GM21447 (cell line): ENCODE measurements at regions not wholly inside any gene's neighbourhood (a gene's known extent, or its start where the extent isn't known, plus 50 kb on each side); places are given as distances from the start of the nearest gene placed in this dataset.

ENCODE experiments used
- ATAC-seq: cut with Tn5 transposase; IDR thresholded peaks from one replicate; pipeline ENCODE4 v1.9.1; 2021; ENCODE audit not compliant: unreplicated experiment

DNA sequence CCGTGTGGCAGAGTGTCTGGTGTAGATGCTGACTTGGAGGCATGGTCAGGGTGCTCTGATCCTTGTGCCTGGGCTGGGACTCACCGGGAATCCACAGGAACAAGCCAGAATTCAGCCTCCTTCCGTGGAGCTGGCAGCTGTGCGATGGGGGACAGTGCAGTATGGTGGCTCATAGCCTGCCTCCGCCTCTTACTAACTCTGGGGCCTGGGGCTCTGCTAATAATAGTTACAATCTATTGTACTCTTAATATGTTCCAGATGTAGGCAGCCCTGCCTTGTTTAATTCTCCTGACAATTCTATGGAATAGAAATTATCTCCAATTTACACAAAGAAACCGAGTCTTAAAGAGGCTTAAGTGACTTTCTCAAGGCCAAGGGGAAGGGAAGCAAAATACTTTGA lies 77.6 kb downstream of the PCDH1 start:
- ATAC-seq, result no peak

DNA sequence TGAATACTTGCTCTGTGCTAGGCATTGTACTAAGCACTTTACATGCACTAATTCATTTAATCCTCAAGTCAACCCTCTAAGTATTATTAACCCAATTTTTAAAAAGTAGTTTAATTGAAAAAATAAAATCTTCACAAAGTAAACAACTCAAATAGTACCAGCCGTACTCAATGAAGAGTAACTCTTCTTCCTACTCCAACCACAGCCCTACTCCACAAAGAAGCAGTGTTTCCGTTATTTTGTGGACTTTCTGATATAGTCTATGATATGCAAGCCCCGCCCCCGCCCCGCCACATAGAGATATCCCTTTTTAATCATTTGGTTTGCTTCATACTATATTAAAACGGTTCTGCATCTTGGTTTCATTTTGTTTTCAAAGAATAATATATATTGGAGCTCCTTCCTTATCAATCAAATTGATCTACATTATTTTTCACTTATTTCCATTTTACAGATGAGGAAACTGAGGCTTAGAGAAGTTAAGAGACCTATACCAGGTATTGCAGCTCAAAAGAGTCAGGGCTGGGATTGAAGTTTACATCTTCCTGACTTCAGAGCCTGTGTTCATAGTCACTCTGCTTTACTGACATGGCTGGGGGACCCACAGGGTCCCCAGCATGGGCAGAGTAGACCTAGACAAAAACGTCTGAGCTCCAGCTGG lies 78.6 kb downstream of the PCDH1 start:
- ATAC-seq, result no peak

DNA sequence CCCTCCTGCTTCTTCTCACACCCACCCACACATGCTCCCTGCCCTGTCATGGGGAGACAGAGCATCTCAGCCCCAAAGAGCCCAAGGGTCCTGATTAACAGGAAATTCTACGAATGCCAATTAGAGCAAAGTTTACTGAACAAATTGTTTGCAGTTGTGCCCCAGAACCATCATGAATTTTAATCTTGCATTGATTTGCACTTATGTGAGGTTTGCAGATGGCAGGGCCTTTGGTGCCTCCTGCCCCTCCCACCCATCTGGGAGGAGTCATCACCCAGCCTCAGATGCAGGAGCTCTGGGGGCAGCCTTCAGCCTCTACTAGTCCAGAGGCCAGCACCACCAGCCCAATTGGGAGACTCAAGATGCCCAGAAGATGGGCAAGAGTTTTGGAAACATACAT lies 80.8 kb downstream of the PCDH1 start:
- no peak for ATAC-seq

- no peak for ATAC-seq
Measured at GRCh38 chr5:141795421-141795820, 82.8 kb downstream of the PCDH1 start.

GRCh38 chr5:141793881-141794280 lies 84.3 kb downstream of the PCDH1 start:
- ATAC-seq, result no peak

GRCh38 chr5:141793403-141793802 lies 84.8 kb downstream of the PCDH1 start:
- ATAC-seq, result no peak

- no peak for ATAC-seq
Measured at GRCh38 chr5:141790630-141791029, 87.6 kb downstream of the PCDH1 start.

DNA sequence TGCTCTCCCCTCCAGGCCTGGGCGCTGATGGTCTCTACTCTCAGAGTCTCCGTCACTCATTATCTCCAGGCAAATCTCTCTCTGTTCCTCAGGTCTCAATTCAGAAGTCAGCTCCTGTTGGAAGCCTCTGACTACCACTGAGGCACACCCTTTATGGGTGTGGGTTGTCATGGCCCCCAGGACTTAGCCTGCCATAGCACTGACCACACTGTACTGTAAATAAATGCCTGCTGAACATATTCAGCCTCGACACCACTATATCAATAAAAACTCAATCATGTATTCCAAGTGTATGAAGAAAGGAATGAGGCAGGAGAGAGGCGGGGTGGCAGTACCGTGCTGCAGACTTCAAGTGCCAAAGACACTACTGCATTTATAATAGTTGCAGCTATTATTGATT lies 88.9 kb downstream of the PCDH1 start:
- no peak for ATAC-seq

GRCh38 chr5:141788296-141788970 lies 89.8 kb downstream of the PCDH1 start:
- ATAC-seq, result no peak

DNA sequence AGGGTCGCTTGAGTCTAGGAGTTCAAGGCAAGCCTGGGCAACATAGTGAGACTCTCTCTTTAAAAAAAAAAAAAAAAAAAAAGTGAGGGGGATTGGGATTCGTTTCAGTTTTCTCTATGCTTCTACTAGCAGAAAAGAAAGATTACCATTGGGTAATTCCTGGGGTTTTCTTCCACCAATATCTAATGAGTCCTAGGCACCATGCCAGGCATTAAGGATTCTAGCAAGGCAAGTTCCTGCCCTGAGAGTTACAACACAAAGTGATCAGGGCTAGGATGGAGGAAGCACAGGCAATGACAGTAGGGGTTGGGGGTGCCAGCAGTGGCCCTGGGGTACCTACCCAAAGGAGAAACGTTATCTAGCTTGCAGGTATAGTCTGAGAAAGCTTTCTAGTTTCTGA lies 90.8 kb downstream of the PCDH1 start:
- ATAC-seq, result no peak

GRCh38 chr5:141786700-141787099 lies 91.5 kb downstream of the PCDH1 start:
- ATAC-seq, result no peak

DNA sequence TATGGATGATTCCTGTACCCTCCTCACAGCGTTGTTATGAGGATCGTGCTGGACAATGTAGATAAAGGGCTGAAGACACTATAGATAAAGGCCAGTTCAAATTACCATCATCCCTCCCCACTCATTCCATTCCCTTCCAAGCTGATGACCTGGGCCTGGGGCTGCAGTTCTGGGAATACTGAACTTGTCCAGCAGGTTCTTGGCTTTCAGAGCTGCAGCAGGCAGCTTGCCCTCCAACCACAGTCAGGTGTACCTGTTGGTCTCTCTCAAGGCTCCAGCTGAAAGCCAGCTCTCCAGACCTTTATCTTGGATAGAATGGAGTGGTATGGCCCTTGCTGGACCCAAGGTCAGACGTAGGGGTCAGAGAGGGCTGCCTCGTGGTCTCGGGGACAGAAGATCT lies 92.5 kb downstream of the PCDH1 start:
- ATAC-seq, result no peak

GRCh38 chr5:141785135-141785534 lies 93.1 kb downstream of the PCDH1 start:
- ATAC-seq, result no peak

- ATAC-seq, result no peak
Measured at GRCh38 chr5:141784529-141784928, 93.7 kb downstream of the PCDH1 start.

GRCh38 chr5:141783947-141784296 lies 94.3 kb downstream of the PCDH1 start:
- ATAC-seq, result no peak

DNA sequence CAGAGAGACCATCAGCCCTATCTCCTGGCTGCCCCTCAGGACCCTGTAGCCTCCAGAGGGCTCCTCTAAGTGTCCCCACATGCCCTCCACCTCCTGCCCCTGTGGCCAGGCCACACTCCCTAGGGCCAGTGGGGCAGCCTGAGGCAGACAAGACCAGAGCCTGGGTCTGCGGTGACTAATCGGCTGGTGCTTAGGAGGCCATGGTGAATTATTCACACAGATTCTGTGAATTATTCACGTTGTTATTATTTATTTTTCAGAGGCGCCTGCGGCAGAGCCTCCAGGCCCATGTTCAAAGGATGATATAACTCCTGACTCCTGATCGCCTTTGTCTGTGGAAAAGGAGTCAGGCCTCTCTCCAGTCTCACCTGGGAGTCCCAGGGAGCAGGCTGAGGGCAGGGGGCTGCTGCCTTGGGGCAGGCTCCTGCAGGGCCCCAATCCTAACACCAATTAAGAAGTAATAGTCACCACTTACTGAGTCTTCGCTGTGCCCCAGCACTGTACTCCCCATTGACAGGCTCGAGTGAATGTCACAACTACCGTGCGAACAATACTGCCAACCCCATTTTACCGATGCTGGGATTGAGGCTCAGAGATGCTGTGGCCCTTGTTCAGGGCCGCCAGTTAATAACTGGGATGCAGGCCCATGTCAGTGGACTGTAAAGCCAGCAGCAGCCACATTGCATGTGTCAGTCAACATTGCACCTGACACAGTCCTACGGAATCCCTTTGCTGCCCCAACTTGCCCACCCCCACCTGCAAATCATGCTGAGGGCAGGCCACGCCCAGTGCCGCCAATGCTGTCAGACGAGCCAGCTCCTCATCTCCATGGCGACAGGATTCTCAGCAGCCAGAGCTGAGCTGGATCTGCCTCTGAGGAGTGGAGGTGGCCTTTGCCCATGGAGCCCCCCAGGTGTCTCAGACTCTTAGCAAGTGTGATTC lies 94.9 kb downstream of the PCDH1 start:
- ATAC-seq, result no peak

DNA sequence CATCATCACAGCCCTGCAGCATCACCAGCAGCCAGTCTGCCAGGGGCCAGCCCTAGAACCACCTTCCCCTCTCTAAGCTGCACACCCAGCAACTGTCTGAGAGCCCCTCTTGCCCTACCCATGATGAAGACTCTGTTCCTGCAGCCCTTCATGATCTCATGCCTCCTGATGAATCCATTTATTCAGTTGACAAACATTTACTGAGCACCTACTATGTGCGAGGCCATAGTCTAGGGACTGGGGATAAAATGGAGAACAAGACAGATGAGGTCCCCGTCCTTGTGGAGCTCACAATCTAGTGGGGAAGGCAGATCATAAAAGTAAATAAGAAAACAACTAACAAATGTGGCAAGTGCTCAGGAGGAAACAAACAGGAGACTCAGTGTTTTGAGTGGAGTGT lies 96.3 kb downstream of the PCDH1 start:
- no peak for ATAC-seq

DNA sequence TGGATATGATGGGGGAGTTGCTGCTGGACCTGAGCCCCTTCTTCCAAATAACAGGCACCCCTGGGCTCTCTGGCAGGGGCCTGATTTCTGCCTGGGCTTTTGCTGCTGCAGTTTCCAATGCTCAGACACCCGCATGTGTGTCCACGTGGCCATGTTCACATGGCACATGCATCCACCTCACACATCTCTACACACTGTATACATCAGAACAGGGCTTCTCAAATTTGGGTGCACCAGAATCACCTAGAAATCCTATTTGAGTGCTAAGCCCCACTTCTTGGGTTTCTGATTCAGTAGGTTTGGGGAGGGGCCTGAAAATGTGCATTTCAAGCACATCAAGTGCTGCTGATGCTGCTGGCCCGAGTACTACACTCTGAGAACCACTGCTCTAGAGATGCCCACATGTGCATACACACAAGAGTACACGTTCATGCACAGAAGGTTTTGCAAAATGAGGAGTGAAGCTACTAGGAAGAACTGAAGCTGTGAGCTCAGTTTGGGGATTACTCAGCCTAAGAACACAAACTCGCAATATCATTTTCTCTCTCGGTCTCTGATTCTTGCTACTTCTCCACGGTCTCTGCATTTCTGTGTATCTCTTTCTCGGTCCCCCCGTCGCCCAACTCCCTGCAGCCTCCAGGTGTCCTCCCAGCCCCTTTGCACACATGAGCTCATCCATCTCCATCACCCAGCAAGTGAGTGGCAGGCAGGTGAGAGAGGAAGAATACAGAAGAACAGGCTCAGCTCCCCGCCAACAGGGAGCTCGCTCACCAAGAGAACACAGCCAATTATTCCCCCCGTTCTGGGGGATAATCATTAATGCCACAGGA lies 97.0 kb downstream of the PCDH1 start:
- ATAC-seq, result no peak

DNA sequence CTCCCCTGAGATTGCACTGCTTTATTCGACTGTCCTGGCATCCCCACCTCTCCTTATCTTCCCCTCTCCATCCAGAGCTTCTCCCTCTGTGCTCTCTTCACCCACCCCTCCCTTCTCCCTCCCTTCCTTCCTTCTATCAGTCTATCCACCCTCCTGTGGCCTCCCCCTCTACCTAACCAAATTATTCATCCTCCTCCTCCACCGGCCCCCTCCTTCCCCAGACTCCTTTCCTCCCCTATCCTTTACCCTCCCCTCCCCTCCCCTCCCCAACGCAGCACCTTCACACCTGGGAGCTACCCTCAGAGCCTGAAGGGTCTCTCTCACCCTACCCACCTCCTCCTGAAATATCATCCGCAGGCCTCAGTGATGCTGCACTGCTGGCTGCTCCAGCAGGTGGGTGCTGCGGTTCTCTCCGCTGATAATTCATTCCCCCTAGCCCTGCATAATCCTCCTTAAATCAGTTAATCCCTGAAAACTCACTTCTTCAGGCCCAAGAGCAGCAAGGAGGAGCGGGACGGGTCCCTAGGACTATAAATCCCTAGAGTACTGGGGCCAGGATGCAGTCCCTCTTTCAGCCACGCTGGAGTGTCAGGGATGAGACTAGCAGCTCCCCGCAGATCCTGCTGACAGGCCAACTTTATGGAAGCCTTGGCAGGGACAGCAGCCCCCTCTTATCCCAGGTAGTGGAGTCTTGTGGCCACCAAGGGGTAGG lies 97.8 kb downstream of the PCDH1 start:
- ATAC-seq, result no peak

DNA sequence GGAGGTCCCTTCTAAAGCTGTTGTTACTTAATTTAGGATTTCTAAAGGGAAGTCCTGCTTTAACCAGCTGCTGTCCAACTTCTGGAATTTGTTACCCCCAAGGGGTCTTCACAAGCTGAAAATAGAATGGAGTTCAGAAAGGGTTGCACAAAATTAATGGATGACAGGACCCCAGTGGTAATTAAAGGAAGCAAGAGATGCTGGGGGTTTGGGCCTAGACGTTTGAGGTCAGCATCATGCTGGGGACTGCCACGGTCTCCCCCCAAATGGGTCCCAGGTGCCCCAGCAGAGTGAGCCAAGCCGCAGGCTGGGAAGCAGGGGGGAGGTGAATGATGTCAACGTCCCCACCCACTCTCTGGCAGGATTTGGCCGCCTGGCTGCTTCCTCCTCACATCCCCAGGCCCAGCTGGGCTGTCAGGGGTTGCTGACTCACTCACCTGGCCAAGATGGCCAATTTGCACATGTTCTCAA lies 97.5 kb upstream of the ARAP3 start:
- ATAC-seq, result no peak
